H54 (cell line): ENCODE measurements at regions not wholly inside any gene's neighbourhood (a gene's known extent, or its start where the extent isn't known, plus 50 kb on each side); places are given as distances from the start of the nearest gene placed in this dataset.
"Not testable (repeated sequence)": the region's sequence is repeated elsewhere in the genome, so short reads cannot be mapped to it uniquely, and the experiment has no call there.

Source experiments
- DNase-seq: peaks from one replicate; pipeline ENCODE4 v3.0.0; 2011; ENCODE audit warnings: low spot score, mixed read lengths; ENCODE audit not compliant: insufficient read length
- FAIRE-seq: peaks from 3 replicates; lab custom pipeline; 2011; peaks lifted over from hg19 to GRCh38; lab: Jason Lieb, UNC
- POLR2A ChIP-seq: IDR thresholded peaks from 2 replicates; pipeline ENCODE4 v1.6.1; 2011; ENCODE audit warnings: low read depth, mild to moderate bottlenecking, low read length

DNA sequence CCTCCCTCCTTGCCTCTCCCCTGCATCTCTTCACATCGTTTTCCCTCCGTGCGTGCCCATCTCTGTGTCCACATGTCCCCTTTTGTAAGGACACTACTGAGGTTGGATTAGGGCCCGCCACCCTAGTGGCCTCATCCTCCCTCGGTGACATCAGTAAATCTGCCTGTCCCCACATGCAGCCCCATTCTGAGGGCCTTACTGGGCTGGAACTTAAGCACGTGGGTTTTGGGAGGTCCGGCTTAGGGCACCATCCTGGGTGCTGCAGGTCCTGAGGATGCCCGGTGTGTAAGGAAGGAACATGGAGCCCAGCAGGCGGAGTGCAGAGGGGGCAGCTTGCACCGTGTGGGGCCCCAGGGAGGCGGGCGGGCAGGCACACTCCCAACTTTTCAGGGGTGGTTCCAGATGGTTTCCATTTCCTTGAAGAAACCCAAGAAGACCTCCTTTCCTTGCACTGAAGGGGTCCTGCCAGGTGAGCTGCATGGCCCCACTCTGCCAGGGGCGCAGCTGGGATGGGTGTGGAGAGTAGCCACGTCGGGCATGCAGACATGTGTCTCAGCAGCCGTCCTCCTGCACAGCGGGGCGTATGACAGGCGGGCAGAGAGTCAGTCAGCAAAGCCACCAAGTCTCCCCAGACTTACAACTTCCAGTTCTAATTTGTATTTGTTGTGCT, 329.9 kb downstream of the QKI start:
- FAIRE-seq (no peak), DNase-seq (no peak)
- TF ChIP-seq POLR2A = no peak

- no peak for TF ChIP-seq POLR2A
- FAIRE-seq (no peak), DNase-seq (no peak)
Observed at GRCh38 chr6:163743796-163744195, 329.3 kb downstream of the QKI start.

- DNase-seq (no peak), FAIRE-seq (no peak)
- no peak for TF ChIP-seq POLR2A
Observed at GRCh38 chr6:163741743-163742363, 327.3 kb downstream of the QKI start.

DNA sequence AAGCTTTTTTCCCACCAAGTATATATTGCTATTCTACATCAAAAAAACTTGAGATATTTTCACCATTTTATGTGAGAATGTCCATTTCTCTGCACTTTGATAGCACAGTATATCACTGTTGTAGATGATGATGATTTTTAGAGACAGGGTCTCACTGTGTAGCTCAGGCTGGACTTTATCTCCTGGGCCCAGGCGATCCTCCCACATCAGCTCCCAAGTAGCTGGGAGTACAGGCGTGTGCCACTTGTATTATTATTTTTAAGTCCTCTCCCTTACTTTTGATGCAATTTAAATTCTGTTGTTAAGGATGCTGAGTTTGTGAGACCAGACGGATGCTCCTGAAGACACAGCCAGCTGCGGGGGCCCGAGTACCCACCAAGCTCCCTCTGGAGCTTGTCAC, 326.8 kb downstream of the QKI start:
- no peak for TF ChIP-seq POLR2A
- no peak for FAIRE-seq
- no peak for DNase-seq

DNA sequence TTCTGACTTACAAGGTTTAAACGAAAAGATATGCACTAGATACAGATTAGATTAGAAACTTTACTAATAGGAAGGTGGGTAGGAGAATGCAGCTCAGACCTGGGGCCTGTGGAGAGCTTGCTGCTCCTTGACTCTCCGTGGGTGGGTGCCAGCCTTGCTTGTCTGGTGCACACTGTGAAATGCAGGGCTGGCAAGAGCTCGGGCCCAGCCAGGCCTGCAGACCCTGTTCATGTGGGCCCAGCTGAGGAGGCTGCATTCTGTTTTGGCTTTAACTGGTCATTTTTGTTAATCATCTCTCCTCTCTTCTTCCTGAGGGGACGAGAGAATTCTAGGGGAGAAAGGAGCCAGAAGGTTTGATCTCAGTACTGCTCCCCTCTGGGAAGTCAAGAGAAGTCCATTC, 325.4 kb downstream of the QKI start:
- no peak for TF ChIP-seq POLR2A
- FAIRE-seq (no peak), DNase-seq (no peak)

DNA sequence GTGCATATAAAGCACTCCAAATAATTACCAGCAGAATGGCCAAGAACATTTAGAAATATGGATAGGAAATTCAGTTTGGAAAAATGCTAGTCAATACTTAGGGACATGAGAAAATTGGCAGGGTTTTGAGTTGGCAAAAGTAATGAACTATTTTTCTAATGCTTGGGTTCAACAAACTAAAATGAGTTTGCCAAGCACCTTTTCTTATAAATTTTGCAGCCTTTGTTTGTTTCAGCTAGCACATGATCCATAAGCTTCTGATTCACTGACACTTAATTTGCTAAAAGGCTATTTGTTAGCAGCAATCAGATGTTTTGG, 324.8 kb downstream of the QKI start:
- TF ChIP-seq POLR2A = no peak
- DNase-seq (no peak), FAIRE-seq (no peak)

GRCh38 chr6:163738725-163739407, 324.3 kb downstream of the QKI start:
- FAIRE-seq (no peak), DNase-seq (no peak)
- no peak for TF ChIP-seq POLR2A

GRCh38 chr6:163738304-163738703, 323.8 kb downstream of the QKI start:
- FAIRE-seq = no peak
- TF ChIP-seq POLR2A = no peak
- DNase-seq = no peak

DNA sequence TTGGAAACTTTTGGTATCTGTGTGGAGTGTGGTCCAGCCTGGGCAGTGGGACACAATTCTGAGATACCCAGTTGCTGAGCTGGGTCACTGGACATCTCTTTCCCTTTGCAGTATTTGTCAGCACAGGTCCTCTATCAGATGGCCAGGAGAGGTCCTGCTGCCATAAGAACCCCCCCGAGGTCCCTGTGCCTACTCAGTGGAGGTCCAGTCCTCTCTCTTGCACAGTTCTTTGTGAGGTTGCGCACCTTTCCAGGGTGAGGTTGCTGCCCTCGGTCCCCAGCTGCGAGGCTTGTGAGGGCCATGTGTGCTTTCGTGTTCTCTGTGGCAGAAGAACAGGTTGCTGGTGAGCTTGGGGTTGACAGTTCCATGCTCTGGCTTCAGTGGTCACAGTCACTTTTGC, 320.6 kb downstream of the QKI start:
- TF ChIP-seq POLR2A = no peak
- no peak for FAIRE-seq
- no peak for DNase-seq

- DNase-seq (no peak), FAIRE-seq (no peak)
- no peak for TF ChIP-seq POLR2A
Observed at GRCh38 chr6:163733061-163733460, 318.5 kb downstream of the QKI start.

- DNase-seq = no peak
- no peak for TF ChIP-seq POLR2A
- FAIRE-seq = no peak
Observed at GRCh38 chr6:163732479-163732878, 318.0 kb downstream of the QKI start.

GRCh38 chr6:163732014-163732351, 317.5 kb downstream of the QKI start:
- not testable (repeated sequence) for FAIRE-seq, DNase-seq

GRCh38 chr6:163731215-163732013, 316.9 kb downstream of the QKI start:
- FAIRE-seq (no peak), DNase-seq (no peak)
- no peak for TF ChIP-seq POLR2A
